Lower leg skin (tissue), 3 donors: ENCODE measurements at regions not wholly inside any gene's neighbourhood (a gene's known extent, or its start where the extent isn't known, plus 50 kb on each side); places are given as distances from the start of the nearest gene placed in this dataset.

Source experiments
- CTCF ChIP-seq, 3 donors: fragments of 450-650 bp; IDR thresholded peaks; one replicate each; pipeline ENCODE4 v1.5.1; 2016; ENCODE audit warnings: antibody characterized with exemption in 3 of 3, mild to moderate bottlenecking in 3 of 3, moderate library complexity in 2 of 3
- POLR2A ChIP-seq, 2 donors: fragments of 450-650 bp; IDR thresholded peaks; one replicate each; pipeline ENCODE4 v1.6.1; 2016 to 2017; ENCODE audit warnings: antibody characterized with exemption in 2 of 2, mild to moderate bottlenecking in 1 of 2, moderate library complexity in 1 of 2

- TF ChIP-seq CTCF (IDR thresholded peaks at IDR 0.05) (no peak), POLR2A (IDR thresholded peaks at IDR 0.05) (no peak)
These were observed 1005.8 kb upstream of the ADGRB3 start for GRCh38 chr6:67629258-67629657.
